Keratinocyte (primary cell): ENCODE measurements at regions not wholly inside any gene's neighbourhood (a gene's known extent, or its start where the extent isn't known, plus 50 kb on each side); places are given as distances from the start of the nearest gene placed in this dataset.
"Not testable (repeated sequence)": the region's sequence is repeated elsewhere in the genome, so short reads cannot be mapped to it uniquely, and the experiment has no call there.

Experiments
- DNase-seq: peaks from one replicate; pipeline ENCODE4 v3.0.0-alpha.2; 2011; ENCODE audit warnings: low read depth, missing footprints, low spot score
- FAIRE-seq: peaks from 2 replicates; lab custom pipeline; 2011; peaks lifted over from hg19 to GRCh38; lab: Jason Lieb, UNC
- H2AFZ ChIP-seq: 2 replicates; pipeline ENCODE4 v1.6.0; 2012; ENCODE audit warnings: low read length, control low read depth, inconsistent platforms; ENCODE audit not compliant: control insufficient read depth
- H3K27ac ChIP-seq: 2 replicates; pipeline ENCODE4 v1.5.1; 2011; ENCODE audit warnings: low read length; ENCODE audit not compliant: control insufficient read depth, insufficient read depth
- H3K27me3 ChIP-seq: 3 replicates; pipeline ENCODE4 v1.6.0; 2011; ENCODE audit warnings: low read length; ENCODE audit not compliant: control insufficient read depth, insufficient read depth; ENCODE audit errors: extremely low read depth
- H3K36me3 ChIP-seq, 2 experiments: 2 replicates in 1 of 2; 3 replicates in 1 of 2; pipeline ENCODE4 v1.5.1; 2011; ENCODE audit warnings: low read length in 2 of 2, mild to moderate bottlenecking in 1 of 2; ENCODE audit not compliant: control insufficient read depth in 2 of 2, insufficient read depth in 2 of 2; ENCODE audit errors: extremely low read depth in 1 of 2
- H3K4me1 ChIP-seq: 3 replicates; pipeline ENCODE4 v1.5.1; 2011; ENCODE audit warnings: low read length; ENCODE audit not compliant: control insufficient read depth, insufficient read depth; ENCODE audit errors: extremely low read depth
- H3K4me2 ChIP-seq: 3 replicates; pipeline ENCODE4 v1.6.0; 2011; ENCODE audit warnings: low read depth, low read length; ENCODE audit not compliant: control insufficient read depth, insufficient read depth; ENCODE audit errors: extremely low read depth
- H3K4me3 ChIP-seq, 3 experiments: fragments of 200-600 bp in 1 of 3; sonication (generic) in 1 of 3; 2 replicates in 2 of 3; 3 replicates in 1 of 3; pipeline ENCODE4 v1.5.1; 2011 to 2016; ENCODE audit warnings: low read length in 3 of 3, mild to moderate bottlenecking in 3 of 3, control low read depth in 2 of 3, inconsistent platforms in 1 of 3, low read depth in 1 of 3, mixed read lengths in 1 of 3, mixed run types in 1 of 3, moderate library complexity in 1 of 3; ENCODE audit not compliant: control insufficient read depth in 2 of 3, insufficient read depth in 2 of 3; ENCODE audit errors: extremely low read depth in 1 of 3
- H3K79me2 ChIP-seq: 2 replicates; pipeline ENCODE4 v1.6.0; 2012; ENCODE audit warnings: low read length; ENCODE audit not compliant: control insufficient read depth, insufficient read depth
- H3K9ac ChIP-seq: 3 replicates; pipeline ENCODE4 v1.6.0; 2011; ENCODE audit warnings: low read length; ENCODE audit not compliant: control insufficient read depth, insufficient read depth; ENCODE audit errors: extremely low read depth
- H3K9me1 ChIP-seq: 3 replicates; pipeline ENCODE4 v1.6.0; 2011; ENCODE audit warnings: low read length; ENCODE audit not compliant: control insufficient read depth, insufficient read depth; ENCODE audit errors: extremely low read depth
- H3K9me3 ChIP-seq: 2 replicates; pipeline ENCODE4 v1.5.1; 2012; ENCODE audit warnings: low read depth, low read length; ENCODE audit not compliant: control insufficient read depth
- H4K20me1 ChIP-seq: 3 replicates; pipeline ENCODE4 v1.6.0; 2011; ENCODE audit warnings: low read length; ENCODE audit not compliant: control insufficient read depth, insufficient read depth; ENCODE audit errors: extremely low read depth
- EZH2 ChIP-seq: IDR thresholded peaks from one replicate; pipeline ENCODE4 v1.6.1; 2012; ENCODE audit warnings: inconsistent platforms, mild to moderate bottlenecking, low read length, moderate library complexity
- dilution Hi-C: fragments of 300-500 bp; cut with MboI; formaldehyde crosslinking; loops from one replicate; pipeline ENCODE4 v1.7.0; 2020; ENCODE audit warnings: low sequenced_read_pairs; ENCODE audit not compliant: extremely low pct_ligation_motif_present
- TF ChIP-seq, protein P1 (sequence below), 3 experiments: IDR thresholded peaks in 1 of 3; conservative IDR thresholded peaks in 1 of 3; optimal IDR thresholded peaks in 1 of 3; 2 replicates in 2 of 3; 3 replicates in 1 of 3; pipeline versions ENCODE3 to v1.5.1; 2011; ENCODE audit warnings: low read length in 3 of 3, mild to moderate bottlenecking in 3 of 3, moderate library complexity in 2 of 3, control low read depth in 1 of 3, inconsistent platforms in 1 of 3; ENCODE audit not compliant: insufficient read depth in 2 of 3; ENCODE audit errors: extremely low read depth in 1 of 3

DNA sequence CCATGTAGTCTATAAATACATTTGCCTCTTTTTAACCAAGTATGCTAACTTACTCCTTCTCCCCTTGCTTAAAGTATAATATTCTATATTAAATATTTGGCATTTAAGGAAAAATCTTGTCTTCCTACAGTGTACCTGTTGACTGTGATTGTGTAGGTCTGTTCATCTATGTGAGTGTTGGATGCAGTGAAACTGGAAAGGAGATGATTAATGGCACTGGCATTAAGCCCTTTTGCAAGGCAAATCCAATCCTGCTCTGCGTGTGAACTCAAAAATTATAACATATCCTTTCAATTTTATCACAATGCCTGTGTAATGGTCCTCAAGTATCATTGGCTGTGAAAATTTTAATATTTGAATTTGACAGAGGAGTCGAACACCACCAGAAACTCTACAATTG, 565.0 kb downstream of the KCNT2 start:
- no peaks in the 10 kb centered on the region for H3K79me2 ChIP-seq
- no peaks in the 10 kb centered on the region for H3K4me1 ChIP-seq
- H3K9me1 ChIP-seq: no peaks in the 10 kb centered on the region
- no peaks in the 10 kb centered on the region for H3K27me3 ChIP-seq
- DNase-seq (no peak), FAIRE-seq (no peak)
- no peaks in the 10 kb centered on the region for H3K9me3 ChIP-seq
- no peak overlapping the region for H3K4me3 ChIP-seq
- dilution Hi-C loops: no loop called here
- H3K4me2 ChIP-seq: no peak overlapping the region
- no peak for TF ChIP-seq EZH2
- TF ChIP-seq, protein P1, sequence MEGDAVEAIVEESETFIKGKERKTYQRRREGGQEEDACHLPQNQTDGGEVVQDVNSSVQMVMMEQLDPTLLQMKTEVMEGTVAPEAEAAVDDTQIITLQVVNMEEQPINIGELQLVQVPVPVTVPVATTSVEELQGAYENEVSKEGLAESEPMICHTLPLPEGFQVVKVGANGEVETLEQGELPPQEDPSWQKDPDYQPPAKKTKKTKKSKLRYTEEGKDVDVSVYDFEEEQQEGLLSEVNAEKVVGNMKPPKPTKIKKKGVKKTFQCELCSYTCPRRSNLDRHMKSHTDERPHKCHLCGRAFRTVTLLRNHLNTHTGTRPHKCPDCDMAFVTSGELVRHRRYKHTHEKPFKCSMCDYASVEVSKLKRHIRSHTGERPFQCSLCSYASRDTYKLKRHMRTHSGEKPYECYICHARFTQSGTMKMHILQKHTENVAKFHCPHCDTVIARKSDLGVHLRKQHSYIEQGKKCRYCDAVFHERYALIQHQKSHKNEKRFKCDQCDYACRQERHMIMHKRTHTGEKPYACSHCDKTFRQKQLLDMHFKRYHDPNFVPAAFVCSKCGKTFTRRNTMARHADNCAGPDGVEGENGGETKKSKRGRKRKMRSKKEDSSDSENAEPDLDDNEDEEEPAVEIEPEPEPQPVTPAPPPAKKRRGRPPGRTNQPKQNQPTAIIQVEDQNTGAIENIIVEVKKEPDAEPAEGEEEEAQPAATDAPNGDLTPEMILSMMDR (optimal IDR thresholded peaks at IDR 0.05 in 1 of 3, IDR thresholded peaks at IDR 0.05 in 1 of 3, conservative IDR thresholded peaks at IDR 0.05 in 1 of 3; ENCODE audit: extremely low read depth in 1 of 3, insufficient read depth in 2 of 3, low read length in 3 of 3): no peak
- no peaks in the 10 kb centered on the region for H3K36me3 ChIP-seq
- H3K27ac ChIP-seq: no peak overlapping the region
- H2AFZ ChIP-seq: no peak overlapping the region
- H3K9ac ChIP-seq: no peak overlapping the region
- no peaks in the 10 kb centered on the region for H4K20me1 ChIP-seq

DNA sequence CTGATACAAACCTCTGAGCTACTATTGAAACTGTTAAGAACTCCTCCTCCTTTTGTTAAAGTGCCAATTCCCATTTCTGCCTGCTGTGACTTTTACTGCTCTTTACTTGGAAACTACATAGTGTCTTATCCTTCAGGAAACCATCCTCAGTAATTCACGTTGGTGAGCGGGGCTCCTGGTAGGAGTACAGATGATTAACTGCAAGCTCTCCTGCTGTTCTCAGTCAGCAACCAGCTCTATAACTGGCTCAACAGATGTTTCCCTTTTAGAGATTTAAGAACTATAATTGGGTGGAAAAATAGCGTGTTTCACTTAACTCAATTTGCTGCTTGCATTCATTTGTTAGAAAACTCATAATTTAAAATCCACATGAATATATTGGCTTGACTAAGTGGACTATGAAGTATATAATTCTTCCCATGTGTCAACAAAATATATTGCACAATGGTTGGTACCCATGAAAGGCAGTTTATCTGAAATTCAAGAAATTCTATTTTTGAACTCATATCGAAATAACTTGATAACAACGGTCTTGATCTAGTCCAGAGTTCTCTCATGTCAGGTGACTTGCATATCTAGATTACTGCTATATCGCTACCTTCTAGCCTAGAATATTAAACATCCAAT, 574.0 kb downstream of the KCNT2 start:
- FAIRE-seq: no peak
- no peak for TF ChIP-seq EZH2
- TF ChIP-seq, protein P1 (optimal IDR thresholded peaks at IDR 0.05 in 1 of 3, IDR thresholded peaks at IDR 0.05 in 1 of 3, conservative IDR thresholded peaks at IDR 0.05 in 1 of 3; ENCODE audit: extremely low read depth in 1 of 3, insufficient read depth in 2 of 3, low read length in 3 of 3): no peak
- Histone ChIP-seq H3K4me1 (no peaks in the 10 kb centered on the region), H3K27me3 (no peaks in the 10 kb centered on the region), H3K79me2 (no peaks in the 10 kb centered on the region), H2AFZ (peak overlapping the region; percentile 5), H3K27ac (no peak overlapping the region), H4K20me1 (no peaks in the 10 kb centered on the region), H3K9ac (no peak overlapping the region), H3K4me2 (no peak overlapping the region), H3K36me3 (no peaks in the 10 kb centered on the region), H3K4me3 (no peak overlapping the region), H3K9me1 (no peaks in the 10 kb centered on the region), H3K9me3 (no peaks in the 10 kb centered on the region)
- dilution Hi-C loops: no loop called here
- DNase-seq: no peak

DNA sequence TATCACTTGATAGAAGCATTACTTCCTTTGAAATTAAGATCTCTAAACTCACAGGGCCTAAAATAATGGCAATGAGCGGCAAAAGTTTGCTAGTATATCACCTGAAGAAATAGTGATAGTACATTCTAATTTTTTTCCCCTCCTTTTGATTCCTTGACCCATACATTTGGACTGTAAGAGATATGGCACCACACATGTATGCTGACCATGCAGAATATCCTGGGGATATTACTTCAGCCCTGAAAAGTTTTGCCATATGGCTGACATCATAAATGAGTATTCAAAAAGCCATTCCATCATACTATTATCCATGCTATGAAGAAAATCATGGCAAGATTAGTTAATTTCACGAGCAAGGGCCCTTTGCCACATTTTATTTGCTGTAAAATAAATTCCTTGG, 576.9 kb downstream of the KCNT2 start:
- H4K20me1 ChIP-seq, H3K27ac ChIP-seq, H3K4me3 ChIP-seq, H3K4me1 ChIP-seq, DNase-seq, FAIRE-seq, dilution Hi-C loops, H3K27me3 ChIP-seq, H3K9me1 ChIP-seq, H3K4me2 ChIP-seq, H2AFZ ChIP-seq, H3K9ac ChIP-seq, H3K79me2 ChIP-seq, H3K9me3 ChIP-seq, H3K36me3 ChIP-seq: not testable (repeated sequence)
